NCI-H146 (cell line): ENCODE measurements at regions not wholly inside any gene's neighbourhood (a gene's known extent, or its start where the extent isn't known, plus 50 kb on each side); places are given as distances from the start of the nearest gene placed in this dataset.
"Not testable (repeated sequence)": the region's sequence is repeated elsewhere in the genome, so short reads cannot be mapped to it uniquely, and the experiment has no call there.

Experiments
- DNase-seq: peaks from one replicate; lab custom pipeline; 2025; lab: John Stamatoyannopoulos, UW

DNA sequence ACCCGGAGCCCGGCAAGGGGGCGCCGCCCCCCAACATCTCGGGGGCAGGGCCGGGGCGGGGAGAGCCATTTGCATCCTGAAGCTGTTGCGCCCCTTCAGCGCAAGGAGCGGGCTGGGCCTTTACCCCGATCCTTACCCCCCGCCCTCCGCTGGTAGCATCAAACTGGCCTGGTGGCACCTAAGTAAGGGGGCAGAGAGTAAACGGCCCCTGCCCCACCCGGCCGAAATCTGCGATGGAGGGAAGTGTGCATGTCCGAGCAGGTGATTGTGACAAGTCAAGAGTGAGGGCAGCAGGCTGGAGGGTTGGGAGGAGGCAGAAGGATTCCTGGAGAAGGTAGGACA is 101.2 kb downstream of the ESM1 start:
- DNase-seq = no peak

DNA sequence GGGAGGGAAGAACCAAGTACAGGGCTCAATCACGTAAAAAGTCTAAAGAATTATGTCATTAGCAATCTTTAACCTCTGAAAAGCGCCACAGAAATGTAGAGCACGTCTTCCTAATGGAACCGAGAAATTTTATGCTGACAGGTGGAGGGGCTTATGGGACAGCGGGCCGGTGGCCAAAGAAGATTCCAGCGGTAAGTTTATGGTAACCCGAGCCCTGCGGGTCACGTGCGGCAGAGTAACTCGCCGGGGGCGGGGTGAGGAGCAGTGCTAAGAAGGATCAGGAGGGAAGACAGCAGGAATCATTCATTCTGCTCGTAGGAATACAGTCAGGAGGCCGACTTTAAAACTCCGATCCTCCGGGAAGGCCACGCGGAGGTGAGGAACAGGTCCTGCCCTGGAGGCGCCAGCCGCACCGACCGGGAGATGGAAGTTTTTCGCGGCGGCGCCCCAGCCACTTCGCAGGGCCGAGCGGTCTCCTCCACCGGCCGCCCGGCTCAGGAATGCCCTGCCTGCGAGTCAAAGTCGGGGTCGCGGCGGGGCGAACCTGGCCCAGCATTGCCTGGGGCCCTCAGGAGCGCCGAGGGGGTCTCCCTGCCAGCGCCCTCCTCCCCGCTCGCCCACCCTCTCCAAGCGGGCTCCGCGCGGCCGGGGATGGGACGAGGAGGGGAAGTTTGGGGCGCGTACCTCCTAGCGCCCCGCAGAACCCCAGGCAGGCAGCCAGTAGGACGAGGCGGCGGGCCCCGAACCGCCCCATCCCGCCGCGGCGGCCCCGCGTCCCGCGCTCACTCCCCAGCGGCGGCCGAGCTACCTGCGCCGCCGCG is 101.8 kb downstream of the ESM1 start:
- no peak for DNase-seq

DNA sequence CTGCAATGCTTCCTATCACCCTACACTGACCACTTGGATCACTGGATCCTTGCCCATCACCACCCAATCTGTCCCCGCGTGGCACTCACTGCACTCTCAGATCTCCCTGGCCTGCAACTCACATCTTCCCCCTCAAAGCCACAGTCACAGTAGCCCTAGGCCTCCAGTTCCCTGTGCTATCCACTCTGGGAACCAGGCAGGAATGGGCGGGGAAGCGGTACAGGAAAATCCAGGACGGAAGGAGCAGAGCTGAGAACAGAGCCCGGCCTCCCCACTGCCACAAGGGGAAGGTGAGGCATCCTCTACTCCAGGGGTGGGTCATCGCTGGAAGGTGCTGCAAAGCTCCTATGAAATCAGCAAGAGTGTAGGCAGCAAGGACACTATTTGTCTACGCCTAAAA is 102.6 kb downstream of the ESM1 start:
- DNase-seq = no peak

DNA sequence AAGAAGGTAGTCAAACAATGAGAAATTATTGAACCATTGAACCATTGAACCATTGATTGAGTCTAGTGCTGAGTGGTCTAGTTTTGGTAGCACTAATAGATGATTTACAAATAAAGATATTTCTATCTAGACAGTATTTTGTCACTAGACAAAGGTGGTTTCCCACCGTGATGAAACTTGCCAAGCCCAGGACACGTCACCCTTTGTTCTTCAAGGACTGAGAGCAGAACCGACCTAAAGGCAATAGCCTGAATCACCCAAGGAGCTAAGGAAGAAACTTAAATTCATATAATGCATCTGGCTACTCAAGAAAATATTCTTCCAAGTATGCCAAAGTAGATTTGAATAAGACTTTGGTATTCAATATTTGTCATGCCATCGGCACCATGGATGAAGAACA is 103.3 kb downstream of the ESM1 start:
- DNase-seq = no peak

DNA sequence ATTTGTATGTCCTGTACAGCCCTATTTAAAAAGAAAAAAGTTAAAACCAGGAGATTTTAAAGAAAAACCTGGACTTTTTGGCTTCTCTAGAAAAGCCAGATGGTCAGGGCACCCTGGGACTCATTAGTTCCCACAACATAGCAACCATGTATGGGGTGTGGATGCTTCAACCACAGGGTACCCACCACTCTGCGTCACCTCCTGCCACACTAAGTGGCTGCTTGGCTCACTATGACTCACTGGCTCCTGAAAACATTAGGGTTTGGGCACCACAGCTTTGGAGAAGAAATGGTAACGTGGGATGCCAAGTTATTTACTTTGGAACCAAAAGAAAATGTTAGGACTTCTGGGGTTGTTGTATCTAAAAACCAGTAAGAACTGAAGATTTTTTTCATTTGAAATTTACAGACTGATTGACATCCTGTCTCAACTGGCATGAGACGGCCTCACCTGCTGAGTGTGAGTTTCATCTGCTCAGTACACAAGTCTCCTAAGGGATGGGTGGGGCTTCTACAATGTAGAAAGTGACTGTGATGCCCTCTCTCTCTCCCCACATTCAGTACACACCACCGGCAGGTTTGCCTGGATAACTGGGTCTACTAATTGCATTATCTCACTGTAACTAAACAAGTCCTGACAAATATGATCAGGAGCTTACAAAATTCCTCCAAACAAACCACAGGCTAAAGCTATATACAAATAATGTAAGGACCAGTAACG is 103.9 kb downstream of the ESM1 start:
- no peak for DNase-seq

DNA sequence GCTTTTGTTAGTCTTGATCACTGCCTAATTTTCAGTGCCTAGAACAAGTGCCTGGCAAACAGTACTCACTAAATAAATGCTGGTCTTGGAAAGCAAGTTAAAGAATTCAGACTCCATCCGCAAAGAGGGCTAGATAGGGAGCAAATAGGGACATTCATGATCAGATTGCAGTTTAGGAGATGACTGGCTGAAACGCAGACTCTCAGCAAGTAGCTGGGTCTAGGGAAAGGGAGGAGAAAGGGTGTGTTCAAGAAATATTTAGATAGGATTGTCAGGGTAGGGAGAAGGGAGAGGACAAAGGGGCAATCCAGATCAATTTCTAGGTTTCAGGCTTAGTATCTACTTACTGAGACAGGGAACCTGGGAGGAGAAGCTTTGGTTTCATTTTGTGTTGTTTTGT is 108.4 kb downstream of the ESM1 start:
- no peak for DNase-seq

DNA sequence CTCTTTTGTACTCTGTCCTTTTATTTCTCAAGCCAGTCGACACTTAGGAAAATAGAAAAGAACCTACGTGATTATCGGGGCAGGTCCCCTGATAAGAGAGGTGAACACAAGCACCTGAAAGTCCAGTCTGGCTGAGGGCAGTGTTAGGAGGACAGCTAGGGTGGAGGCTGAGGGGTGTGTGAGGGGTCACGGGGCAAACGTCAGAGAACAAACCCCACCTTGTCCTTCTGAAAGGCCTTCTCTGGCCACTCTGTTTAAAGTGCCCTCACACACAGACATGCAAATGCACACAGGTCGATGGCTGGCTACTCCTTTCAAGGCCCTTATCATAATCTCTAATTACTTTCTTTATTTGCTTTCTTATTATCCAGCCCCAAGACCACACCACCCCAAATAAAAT is 108.8 kb downstream of the ESM1 start:
- DNase-seq = no peak

DNA sequence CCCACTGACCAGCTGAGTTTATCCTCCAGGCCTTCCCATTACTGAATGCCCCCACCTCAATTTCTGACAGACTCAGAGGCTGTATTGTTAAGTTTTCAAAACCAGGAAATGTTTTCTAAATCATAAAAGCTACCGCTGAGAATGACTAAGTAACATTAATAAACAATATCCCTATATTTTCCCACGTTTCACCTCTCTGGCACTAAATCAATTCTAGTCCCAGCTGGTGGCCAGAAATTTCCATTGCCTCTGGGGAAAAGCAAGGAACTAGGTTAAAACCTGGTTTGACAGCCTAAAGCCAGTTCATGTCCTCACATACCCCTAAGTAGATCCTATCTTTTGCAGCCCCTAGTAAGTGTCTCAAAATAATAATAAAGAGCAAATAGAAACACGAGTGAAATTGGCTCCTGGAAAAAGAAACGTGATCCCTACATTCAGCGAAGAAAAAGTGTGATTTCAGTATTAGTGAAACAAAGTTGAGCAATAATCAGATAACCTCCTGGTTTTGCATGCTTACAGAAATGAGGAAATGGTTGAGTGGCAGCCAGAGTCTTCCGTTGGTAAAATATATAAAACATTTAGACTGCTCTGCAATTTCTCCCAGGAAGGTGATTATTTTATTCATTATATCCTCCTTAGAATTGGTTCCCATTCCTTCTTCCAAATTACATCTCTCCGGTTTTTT is 110.9 kb downstream of the ESM1 start:
- DNase-seq = no peak

DNA sequence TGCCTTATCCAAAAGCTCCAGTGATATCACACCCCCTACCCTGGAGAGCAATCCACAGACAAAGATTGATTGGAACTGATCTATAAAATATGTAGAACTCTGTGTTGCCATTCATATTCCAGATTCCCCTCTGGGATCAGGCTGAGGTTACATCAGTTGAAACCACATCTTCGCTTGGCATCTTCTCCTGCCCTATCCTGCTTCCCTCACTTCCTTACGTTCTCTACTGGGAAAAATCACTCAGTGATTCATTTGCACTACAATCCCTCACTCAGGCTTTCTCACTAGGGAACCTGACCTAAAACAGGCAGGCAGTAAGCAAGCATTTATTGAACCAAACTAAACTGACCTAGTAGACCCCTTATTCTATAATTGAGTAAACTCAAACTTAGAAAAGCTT is 111.7 kb downstream of the ESM1 start:
- DNase-seq = no peak

DNA sequence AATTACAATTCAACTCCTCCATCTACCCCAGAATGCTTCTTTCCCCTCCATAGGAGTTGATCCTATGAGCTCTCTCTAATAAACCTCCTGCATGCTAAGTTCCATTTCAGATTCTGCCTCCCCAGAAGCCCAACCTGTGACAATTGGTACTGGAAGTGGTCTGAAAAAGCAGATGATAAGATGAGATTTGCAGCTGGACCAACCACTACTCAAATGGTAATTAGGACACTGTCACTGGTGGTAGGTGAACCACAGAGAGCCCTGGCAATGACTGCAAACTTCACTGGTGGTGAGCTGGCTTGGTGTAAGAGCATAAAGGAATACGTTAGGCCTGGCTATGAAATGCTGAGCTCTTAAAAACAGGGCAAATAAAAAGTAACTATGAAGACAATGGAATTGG is 112.6 kb downstream of the ESM1 start:
- no peak for DNase-seq

DNA sequence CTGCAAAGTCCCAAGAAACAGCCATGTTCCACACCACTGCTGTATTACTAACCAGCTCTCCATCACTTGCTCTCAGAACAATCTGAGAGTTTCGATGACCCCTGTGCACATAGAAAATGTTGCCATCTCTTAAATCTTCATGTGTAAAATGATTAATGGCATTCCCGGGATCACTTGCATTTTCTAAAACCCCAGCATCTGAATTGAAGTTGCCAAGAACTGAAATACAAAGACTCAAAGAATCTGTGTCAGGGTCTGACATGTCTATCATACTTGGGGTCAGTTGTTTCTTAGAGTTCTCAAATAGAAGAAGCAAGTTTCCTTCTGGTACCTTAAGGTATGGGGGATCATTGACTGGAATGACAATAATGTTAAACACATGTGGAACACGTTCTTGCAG is 115.1 kb downstream of the ESM1 start:
- DNase-seq = no peak

DNA sequence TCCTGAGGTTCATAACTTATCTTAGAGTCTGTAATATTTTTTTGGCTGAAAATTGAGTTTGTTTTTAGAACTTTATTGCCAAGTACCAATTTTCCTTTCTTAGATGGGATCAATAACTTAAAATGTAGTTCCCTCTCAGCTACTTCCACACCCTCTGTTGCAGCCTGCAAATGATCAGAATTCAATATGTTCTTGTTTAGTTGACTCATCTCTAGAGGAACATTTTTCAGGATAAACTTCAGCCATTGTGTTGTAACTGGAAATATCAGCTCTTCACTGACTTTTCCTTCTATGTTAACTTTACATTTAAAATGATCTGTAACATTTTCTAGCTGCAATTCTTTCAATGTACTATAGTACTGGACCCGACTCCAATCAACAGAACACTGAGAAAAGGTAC is 115.7 kb downstream of the ESM1 start:
- no peak for DNase-seq

DNA sequence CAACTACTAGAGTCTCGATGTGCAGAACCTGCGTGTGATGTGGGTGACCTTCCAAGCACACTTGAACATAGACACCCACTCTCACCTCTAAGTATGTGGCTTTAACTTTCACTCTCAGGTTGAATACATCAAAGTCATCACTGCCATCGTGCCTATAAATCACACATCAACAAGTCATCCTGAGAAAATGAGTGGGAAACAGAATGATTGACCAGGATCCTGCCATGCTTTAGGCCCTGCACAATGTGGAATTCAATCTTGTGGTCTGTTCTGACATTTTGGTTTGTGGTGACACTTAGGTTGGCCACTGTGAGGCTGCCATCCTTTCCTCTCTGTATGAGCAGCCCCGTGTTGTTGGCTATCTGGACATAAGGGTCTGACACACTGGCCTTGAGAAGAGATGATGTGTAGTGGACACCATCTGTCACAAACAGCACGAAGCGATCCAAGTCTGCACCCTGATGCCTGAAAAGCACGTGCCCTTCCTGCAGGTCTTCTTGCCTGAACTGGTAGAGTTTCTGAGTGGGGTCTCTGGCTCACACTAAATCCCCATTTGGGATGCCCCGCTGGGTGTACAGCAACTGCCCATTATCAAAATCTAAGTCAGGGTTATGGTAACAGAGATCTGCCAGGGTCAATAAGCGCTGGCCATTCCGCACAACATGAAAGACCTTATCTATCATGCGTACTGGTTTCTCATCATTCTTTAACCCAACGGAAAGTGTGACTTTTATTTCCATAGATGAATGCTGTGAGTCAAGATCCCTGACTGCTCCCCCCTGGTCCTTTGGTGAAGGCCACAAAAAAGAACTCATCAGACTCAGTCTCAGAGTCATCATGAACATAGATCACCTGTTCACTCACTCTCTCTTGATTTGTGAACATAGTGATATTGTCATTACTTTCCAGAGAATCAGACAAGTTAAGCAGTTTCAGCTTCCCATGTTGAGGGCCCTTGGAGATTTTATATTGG is 116.6 kb downstream of the ESM1 start:
- DNase-seq = no peak

DNA sequence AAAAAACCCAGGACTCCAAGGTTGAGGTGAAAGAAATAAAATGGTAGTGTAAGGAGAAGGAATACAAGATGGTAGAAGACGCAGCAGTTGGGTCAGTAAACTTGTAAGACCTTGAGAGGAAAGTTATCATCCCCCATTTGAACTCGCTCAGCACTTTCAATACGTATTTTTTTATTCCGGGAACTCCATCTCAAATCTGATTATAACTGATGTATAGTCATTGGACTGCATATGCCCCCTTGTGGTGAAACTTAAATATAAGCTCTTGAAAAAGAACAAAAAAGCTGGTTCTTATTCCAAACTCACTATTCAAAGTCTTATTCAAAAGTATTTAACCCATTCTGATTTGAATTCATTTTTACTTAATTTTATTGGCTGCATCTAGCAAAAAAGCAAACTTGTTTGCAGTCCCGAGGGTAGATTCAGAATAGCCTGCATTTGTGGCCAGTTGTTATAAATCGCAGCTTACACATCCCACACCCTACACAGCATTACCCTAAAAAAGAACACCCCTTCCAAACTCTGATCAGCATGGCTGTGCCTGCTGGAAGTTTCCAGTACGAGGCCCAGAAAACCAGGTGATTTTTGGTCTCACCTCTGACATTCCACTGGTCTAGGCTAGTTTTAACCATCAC is 118.0 kb downstream of the ESM1 start:
- peak; percentile 29 for DNase-seq

DNA sequence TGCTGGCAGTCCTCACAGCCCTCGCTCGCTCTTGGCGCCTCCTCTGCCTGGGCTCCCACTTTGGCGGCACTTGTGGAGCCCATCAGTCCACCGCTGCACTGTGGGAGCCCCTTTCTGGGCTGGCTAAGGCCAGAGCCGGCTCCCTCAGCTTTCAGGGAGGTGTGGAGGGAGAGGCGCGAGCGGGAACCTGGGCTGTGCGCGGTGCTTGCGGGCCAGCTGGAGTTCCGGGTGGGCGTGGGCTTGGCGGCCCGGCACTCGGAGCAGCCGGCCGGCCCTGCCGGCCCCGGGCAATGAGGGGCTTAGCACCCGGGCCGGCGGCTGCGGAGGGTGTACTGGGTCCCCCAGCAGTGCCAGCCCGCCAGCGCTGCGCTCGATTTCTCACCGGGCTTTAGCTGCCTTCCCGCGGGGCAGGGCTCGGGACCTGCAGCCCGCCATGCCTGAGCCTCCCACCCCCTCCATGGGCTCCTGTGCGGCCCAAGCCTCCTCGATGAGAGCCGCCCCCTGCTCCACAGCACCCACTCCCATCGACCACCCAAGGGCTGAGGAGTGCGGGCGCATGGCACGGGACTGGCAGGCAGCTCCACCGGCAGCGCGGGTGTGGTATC is 120.4 kb downstream of the ESM1 start:
- not testable (repeated sequence) for DNase-seq

DNA sequence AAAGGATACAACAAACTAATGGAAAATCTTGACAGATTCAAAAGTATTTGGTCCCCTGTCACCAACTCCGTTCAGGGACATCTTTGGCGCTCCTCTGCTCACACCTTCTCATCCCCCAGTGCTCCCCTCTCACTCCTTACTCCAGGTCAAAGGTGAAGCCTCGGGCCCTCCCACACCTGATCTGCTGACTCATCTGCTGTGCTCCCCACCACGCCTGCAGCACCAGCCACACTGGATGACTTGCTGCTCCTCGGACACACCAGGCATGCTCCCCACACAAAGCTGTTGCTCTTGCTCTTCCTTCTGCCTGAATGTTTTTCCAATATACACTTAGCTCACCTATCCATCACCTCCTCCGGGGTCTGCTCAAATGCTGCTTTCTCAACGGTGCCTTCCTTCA is 123.4 kb downstream of the ESM1 start:
- no peak for DNase-seq

DNA sequence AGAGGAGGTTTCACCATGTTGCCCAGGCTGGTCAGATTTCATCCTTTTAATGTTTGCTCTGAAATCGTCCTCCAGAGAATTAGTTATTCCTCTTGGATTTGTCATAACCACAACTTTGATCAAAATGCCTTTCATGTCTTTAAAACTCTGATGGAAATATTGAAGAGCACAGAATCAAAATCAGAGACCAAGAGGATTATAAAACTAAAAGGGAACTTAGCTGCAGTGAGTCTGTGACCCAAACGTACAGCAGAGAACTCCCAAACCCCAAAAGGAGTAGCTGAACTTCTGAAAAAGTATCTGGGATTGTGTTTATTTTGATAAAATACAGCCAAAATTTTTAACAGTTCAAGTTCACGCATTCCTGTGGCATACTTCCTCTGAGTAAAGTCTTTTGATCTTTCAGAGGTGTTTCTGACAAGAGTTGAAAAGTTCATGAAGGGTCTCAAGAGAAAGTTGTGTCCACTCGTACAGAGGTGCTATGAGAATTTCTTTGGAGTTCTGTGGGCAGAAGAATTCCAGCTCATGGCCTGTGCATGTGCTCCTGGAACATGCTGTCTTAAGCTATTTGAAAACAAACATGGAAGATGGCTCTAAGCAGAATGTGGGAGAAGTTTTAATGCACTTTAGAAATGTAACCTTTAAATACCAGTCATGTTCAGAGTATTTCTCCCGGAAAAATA is 124.0 kb downstream of the ESM1 start:
- DNase-seq = no peak

DNA sequence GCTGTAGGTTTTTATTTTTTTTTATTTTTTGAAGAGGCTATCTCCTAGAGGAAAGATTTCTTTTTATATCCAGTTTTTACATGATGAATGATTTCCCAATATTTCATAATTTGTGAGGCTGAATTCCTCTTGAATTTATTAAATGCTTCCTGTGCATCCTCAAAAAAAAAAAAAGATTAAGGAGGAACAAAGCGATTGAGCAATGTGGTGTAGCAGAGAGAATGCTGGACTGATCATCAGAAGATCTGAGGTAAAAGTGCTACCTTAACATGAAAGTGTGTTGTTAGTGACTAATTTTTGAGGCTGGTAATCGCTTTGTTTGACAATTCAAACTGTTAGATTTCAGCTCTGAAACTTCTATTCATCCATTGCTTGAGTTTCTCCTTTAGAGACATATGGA is 125.1 kb downstream of the ESM1 start:
- DNase-seq = no peak

DNA sequence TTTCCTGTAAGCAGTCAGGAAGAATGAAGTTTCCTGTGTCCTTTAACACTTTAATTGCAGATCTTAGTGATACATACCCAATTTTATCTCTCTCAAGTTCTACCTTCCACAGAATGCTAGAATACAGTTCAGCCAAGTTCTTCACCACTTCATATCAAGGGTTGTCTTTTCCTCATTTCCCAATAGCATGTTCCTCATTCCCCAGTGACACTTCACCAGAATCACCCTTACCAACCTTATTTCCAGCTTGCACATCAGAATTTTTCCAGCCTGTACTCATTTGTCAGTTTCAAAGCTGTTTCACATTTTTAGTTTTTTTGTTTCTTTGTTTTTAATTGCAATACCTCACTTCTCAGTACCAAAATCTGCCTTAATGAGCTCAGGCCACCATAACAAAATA is 126.1 kb downstream of the ESM1 start:
- no peak for DNase-seq

DNA sequence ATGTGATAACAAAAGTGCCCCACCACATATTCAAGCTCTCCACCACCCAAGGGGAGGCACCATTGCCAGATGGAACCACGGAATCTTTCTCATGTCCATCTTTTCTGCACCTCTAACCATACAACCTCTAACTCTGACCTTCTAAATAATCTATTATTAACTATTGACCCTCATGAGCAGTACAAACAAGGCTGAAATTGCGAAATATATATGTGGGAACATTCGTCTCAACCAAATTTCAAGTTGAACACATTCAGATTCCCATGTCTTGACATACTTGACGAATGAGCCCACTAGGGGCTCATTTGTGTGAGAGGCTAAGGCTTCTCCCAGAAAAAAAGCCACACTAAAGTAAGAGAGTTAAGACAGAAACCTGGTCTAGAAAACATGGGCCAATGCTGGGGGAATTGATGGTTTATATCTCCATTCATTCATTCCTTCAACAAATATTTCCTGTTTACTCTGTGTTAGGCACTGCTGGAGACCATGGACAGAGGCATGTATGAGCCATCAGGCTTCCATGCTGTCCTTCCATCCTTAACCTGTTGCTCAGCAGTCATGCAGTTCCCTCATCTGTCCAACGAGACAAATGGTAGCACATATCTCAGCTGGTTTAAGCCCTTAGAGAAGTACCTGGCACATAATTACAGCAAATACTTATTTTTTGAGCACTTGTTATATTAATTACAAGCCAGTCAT is 130.4 kb downstream of the ESM1 start:
- no peak for DNase-seq
